OCI-LY7 (cell line): ENCODE measurements at regions not wholly inside any gene's neighbourhood (a gene's known extent, or its start where the extent isn't known, plus 50 kb on each side); places are given as distances from the start of the nearest gene placed in this dataset.

ENCODE experiments used
- CTCF ChIP-seq: fragments of 200-600 bp; sonication (generic); conservative IDR thresholded peaks from 2 replicates; pipeline ENCODE4 v1.5.1; 2014; ENCODE audit warnings: mild to moderate bottlenecking, antibody characterized with exemption, low read length, moderate library complexity, mixed read lengths
- EZH2phosphoT487 ChIP-seq: fragments of 200-600 bp; sonication (generic); IDR thresholded peaks from 2 replicates; pipeline ENCODE4 v1.6.1; 2018; ENCODE audit warnings: low read depth, borderline replicate concordance, mild to moderate bottlenecking, mixed run types, antibody characterized with exemption, low read length, moderate library complexity, mixed read lengths

GRCh38 chr5:32850817-32851496 lies 139.8 kb downstream of the NPR3 start:
- TF ChIP-seq CTCF, result no peak
- TF ChIP-seq EZH2phosphoT487, result no peak
